Activated CD8-positive, alpha-beta T cell treated with anti-CD3 and anti-CD28 coated beads for 36 hours (primary cell): ENCODE measurements at regions not wholly inside any gene's neighbourhood (a gene's known extent, or its start where the extent isn't known, plus 50 kb on each side); places are given as distances from the start of the nearest gene placed in this dataset.

Source experiments
- ATAC-seq: fragments of 200-7000 bp; cut with Tn5 transposase; one replicate; pipeline ENCODE4 v1.10.0; 2021; ENCODE audit warnings: mild to moderate bottlenecking, moderate library complexity
- CTCF ChIA-PET: fragments of 350-600 bp; sonication (Branson Sonifier 250); formaldehyde crosslinking; loops from one replicate; lab custom pipeline; 2021; ENCODE audit warnings: antibody characterized with exemption; lab: Charles Lee
- POLR2A ChIA-PET: fragments of 350-600 bp; sonication (Branson Sonifier 250); formaldehyde crosslinking; loops from one replicate; lab custom pipeline; 2021; ENCODE audit warnings: antibody characterized with exemption; lab: Charles Lee
- DNase-seq: peaks from one replicate; pipeline ENCODE4 v3.0.0-alpha.2; 2020
- H3K27ac Mint-ChIP-seq: one replicate; pipeline ENCODE4 v1.8.0; 2021; ENCODE audit warnings: mild to moderate bottlenecking, mixed read lengths
- H3K27me3 Mint-ChIP-seq: one replicate; pipeline ENCODE4 v1.8.0; 2021; ENCODE audit warnings: mixed read lengths
- H3K36me3 Mint-ChIP-seq: one replicate; pipeline ENCODE4 v1.8.0; 2021; ENCODE audit warnings: low read depth, mixed read lengths
- H3K4me1 Mint-ChIP-seq: one replicate; pipeline ENCODE4 v1.8.0; 2021; ENCODE audit warnings: low read depth, mixed read lengths
- H3K4me3 Mint-ChIP-seq: one replicate; pipeline ENCODE4 v1.8.0; 2021; ENCODE audit warnings: mild to moderate bottlenecking, moderate library complexity, mixed read lengths
- H3K9me3 Mint-ChIP-seq: one replicate; pipeline ENCODE4 v1.8.0; 2021; ENCODE audit warnings: mixed read lengths
- intact Hi-C: fragments of 100-400 bp; cut with micrococcal nuclease; formaldehyde crosslinking; loops from one replicate; pipeline ENCODE4 v1.10.0; 2022
- TF ChIP-seq, protein P1 (sequence below): fragments of 200-600 bp; IDR thresholded peaks from one replicate; pipeline ENCODE4 v1.8.0; 2022; ENCODE audit warnings: antibody characterized with exemption, mild to moderate bottlenecking

DNA sequence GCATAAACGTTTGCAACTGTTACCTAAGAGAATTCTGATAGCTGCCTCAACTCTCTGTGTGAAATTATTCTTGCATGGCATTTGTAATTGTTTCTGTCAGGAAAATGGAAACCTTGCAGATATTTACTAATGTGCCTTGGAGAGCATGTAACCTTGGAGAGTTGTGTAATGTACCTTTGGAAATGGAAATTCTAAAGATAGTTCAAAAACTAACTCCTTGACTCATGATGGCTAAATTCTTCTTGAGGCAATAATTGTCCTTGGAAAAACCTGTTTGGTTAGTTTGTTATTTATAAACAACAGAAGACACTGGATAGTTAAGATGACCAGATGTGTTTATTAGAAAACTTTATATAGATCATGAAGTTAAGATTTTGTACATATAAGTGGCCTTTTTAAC is 1033.8 kb downstream of the PLA2G4A start:
- ChIA-PET POLR2A (no interaction called here), CTCF (no interaction called here)
- Mint-ChIP-seq H3K9me3 (peaks cover 7% of the 10 kb centered on the region), H3K36me3 (no peaks in the 10 kb centered on the region), H3K27me3 (no peaks in the 10 kb centered on the region), H3K27ac (no peak overlapping the region), H3K4me3 (no peak overlapping the region), H3K4me1 (no peaks in the 10 kb centered on the region)
- TF ChIP-seq, protein P1, sequence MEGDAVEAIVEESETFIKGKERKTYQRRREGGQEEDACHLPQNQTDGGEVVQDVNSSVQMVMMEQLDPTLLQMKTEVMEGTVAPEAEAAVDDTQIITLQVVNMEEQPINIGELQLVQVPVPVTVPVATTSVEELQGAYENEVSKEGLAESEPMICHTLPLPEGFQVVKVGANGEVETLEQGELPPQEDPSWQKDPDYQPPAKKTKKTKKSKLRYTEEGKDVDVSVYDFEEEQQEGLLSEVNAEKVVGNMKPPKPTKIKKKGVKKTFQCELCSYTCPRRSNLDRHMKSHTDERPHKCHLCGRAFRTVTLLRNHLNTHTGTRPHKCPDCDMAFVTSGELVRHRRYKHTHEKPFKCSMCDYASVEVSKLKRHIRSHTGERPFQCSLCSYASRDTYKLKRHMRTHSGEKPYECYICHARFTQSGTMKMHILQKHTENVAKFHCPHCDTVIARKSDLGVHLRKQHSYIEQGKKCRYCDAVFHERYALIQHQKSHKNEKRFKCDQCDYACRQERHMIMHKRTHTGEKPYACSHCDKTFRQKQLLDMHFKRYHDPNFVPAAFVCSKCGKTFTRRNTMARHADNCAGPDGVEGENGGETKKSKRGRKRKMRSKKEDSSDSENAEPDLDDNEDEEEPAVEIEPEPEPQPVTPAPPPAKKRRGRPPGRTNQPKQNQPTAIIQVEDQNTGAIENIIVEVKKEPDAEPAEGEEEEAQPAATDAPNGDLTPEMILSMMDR: no peak
- DNase-seq (no peak), ATAC-seq (no peak)
- intact Hi-C loops: no loop called here

DNA sequence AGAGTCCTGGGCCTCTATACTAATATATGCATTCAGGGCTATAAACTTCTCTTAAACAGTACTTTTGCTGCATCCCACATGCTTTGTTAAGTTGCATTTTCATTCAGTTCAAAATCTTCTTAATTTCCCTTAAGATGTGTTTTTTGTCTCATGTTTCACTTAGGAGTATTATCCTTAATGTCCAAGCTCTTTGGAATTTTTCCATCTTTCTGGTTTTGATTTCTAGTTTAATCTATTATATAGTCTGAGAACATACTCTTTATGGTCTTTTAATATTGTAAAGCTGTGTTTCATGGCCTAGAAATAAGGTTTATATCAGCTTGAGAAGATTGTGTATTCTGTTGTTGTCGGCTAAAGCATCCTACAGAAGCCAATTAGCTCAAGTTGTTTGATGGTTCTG is 1041.8 kb downstream of the PLA2G4A start:
- no peaks in the 10 kb centered on the region for H3K4me1 Mint-ChIP-seq
- peaks cover 3% of the 10 kb centered on the region for H3K9me3 Mint-ChIP-seq
- ChIA-PET POLR2A (interaction anchor here (0.7 kb wide), 1 partner anchor 1553 kb away, joined by 3 read pairs; no protein-coding TSS in a partner anchor), CTCF (no interaction called here)
- intact Hi-C loops: no loop called here
- no peaks in the 10 kb centered on the region for H3K27me3 Mint-ChIP-seq
- H3K27ac Mint-ChIP-seq: no peak overlapping the region
- H3K36me3 Mint-ChIP-seq: no peaks in the 10 kb centered on the region
- H3K4me3 Mint-ChIP-seq: no peak overlapping the region
- TF ChIP-seq, protein P1: no peak
- ATAC-seq (no peak), DNase-seq (no peak)

DNA sequence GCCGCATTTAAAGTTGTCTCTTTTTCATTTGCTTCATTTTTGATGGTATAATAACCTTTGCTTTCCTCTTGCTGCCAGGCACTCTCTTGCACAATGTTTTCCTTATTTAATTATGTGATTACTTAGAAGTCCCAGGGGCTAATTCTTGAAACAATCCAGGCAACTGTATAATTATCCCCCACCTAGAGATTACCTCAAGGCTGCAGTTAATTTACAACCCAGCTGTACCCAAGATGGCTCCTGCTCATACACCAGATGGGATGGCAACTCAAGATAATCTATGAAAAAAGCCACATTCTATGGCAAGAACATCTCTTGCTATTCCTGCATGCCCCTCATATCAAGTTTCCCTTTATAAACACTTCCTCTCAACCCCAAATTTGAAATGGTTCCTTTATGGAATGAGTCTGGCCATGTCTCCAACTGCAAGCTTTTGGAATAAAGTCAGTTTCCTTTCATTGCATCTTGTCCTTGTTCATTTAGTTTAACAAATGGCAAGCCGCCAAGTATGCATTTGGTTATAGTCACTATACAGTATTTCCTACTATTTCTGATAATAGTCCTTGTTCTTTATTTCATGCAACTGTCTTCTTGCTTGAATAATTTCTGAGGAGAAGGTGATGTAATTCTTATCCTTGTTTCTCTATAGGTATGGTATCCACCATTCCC is 1042.6 kb downstream of the PLA2G4A start:
- no peak for DNase-seq
- no peaks in the 10 kb centered on the region for H3K27me3 Mint-ChIP-seq
- H3K27ac Mint-ChIP-seq: no peak overlapping the region
- POLR2A ChIA-PET: no interaction called here
- H3K4me3 Mint-ChIP-seq: no peak overlapping the region
- no peaks in the 10 kb centered on the region for H3K36me3 Mint-ChIP-seq
- no peaks in the 10 kb centered on the region for H3K4me1 Mint-ChIP-seq
- no peak for ATAC-seq
- CTCF ChIA-PET: no interaction called here
- H3K9me3 Mint-ChIP-seq: peaks cover 3% of the 10 kb centered on the region
- intact Hi-C loops: no loop called here
- TF ChIP-seq, protein P1: no peak

DNA sequence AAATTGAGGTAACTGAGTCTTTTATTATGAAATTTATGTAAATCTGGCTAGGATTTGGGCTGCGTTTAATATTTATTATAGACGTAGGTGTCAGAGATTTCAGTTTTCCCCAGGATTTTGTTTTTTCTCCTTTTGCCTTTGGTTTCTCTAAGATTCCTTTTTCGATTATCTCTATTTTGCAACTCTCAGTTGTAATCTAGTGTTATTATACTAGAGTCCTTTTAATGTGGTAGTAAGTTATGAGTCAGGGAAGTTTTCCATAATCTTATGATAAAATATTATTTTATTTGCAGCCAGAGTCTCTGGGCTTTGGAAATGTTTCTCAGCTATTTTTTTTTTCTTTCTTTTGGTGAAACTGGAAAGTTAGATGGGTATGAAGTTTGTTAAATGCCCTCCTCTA is 1043.8 kb downstream of the PLA2G4A start:
- POLR2A ChIA-PET: no interaction called here
- ATAC-seq (no peak), DNase-seq (no peak)
- peaks cover 3% of the 10 kb centered on the region for H3K9me3 Mint-ChIP-seq
- H3K27me3 Mint-ChIP-seq: no peaks in the 10 kb centered on the region
- intact Hi-C loops: no loop called here
- no peaks in the 10 kb centered on the region for H3K4me1 Mint-ChIP-seq
- H3K36me3 Mint-ChIP-seq: no peaks in the 10 kb centered on the region
- H3K27ac Mint-ChIP-seq: no peak overlapping the region
- CTCF ChIA-PET: no interaction called here
- TF ChIP-seq, protein P1: no peak
- H3K4me3 Mint-ChIP-seq: no peak overlapping the region

DNA sequence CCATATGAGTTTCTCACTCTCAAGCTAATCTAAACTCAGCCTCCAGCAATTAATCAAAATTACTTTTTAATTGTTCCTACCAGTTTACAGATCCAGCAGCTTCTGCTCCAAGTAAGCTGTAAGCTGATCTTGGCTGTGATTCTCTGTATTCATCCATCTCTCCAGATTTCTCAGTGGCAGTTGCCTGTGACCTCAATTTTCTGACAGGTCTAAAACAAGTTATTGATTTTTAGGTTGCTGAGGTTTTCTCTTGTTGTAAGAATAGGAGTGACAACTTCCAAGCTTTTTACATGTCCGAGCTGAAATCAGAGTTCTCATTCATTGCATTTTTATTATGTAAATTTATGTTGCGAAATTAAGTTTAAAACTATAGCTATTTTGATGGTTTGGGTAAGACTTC is 1044.4 kb downstream of the PLA2G4A start:
- intact Hi-C loops: no loop called here
- H3K36me3 Mint-ChIP-seq: no peaks in the 10 kb centered on the region
- no peaks in the 10 kb centered on the region for H3K27me3 Mint-ChIP-seq
- H3K27ac Mint-ChIP-seq: no peak overlapping the region
- POLR2A ChIA-PET: no interaction called here
- peaks cover 3% of the 10 kb centered on the region for H3K9me3 Mint-ChIP-seq
- ATAC-seq (no peak), DNase-seq (no peak)
- H3K4me3 Mint-ChIP-seq: no peak overlapping the region
- CTCF ChIA-PET: no interaction called here
- no peaks in the 10 kb centered on the region for H3K4me1 Mint-ChIP-seq
- TF ChIP-seq, protein P1: no peak
